Brain microvascular endothelial cell (primary cell): ENCODE measurements at regions not wholly inside any gene's neighbourhood (a gene's known extent, or its start where the extent isn't known, plus 50 kb on each side); places are given as distances from the start of the nearest gene placed in this dataset.

Source experiments
- DNase-seq: peaks from one replicate; pipeline ENCODE4 v3.0.0-alpha.2; 2020
- H3K27ac ChIP-seq: fragments of 250-450 bp; sonication (Bioruptor Pico); 2 replicates; pipeline ENCODE4 v1.5.1; 2020; ENCODE audit warnings: mild to moderate bottlenecking, moderate library complexity
- H3K27me3 ChIP-seq: fragments of 250-450 bp; sonication (Bioruptor Pico); replicated peaks from 2 replicates; pipeline ENCODE4 v1.5.1; 2020; ENCODE audit warnings: mild to moderate bottlenecking
- H3K36me3 ChIP-seq: fragments of 250-450 bp; sonication (Bioruptor Pico); replicated peaks from 2 replicates; pipeline ENCODE4 v1.5.1; 2020; ENCODE audit warnings: mild to moderate bottlenecking
- H3K4me3 ChIP-seq: 2 replicates; pipeline ENCODE4 v1.5.1; 2011; ENCODE audit warnings: low read depth, mild to moderate bottlenecking, control low read depth, low read length, moderate library complexity
- CTCF ChIP-seq: IDR thresholded peaks from 2 replicates; pipeline ENCODE4 v1.5.1; 2011; ENCODE audit warnings: low read depth, mild to moderate bottlenecking, moderate library complexity, low read length, control low read depth, inconsistent platforms; ENCODE audit errors: missing control alignments
- in situ Hi-C: cut with HindIII; loops from 2 replicates; pipeline ENCODE4 v1.10.0; 2017; ENCODE audit warnings: low sequenced_read_pairs, low pct_ligation_motif_present

- H3K27ac ChIP-seq = no peak overlapping the region
- no peaks in the 10 kb centered on the region for H3K27me3 ChIP-seq
- no peak overlapping the region for H3K4me3 ChIP-seq
- DNase-seq = no peak
- H3K36me3 ChIP-seq = no peaks in the 10 kb centered on the region
- in situ Hi-C loops = no loop called here
- TF ChIP-seq CTCF = peak; percentile 26
Observed at GRCh38 chr22:27692243-27692642, 109.3 kb downstream of the MN1 start.

GRCh38 chr22:27695925-27696324 is 105.6 kb downstream of the MN1 start:
- no peak for TF ChIP-seq CTCF
- H3K27me3 ChIP-seq = no peaks in the 10 kb centered on the region
- H3K27ac ChIP-seq = no peak overlapping the region
- H3K36me3 ChIP-seq = no peaks in the 10 kb centered on the region
- in situ Hi-C loops = no loop called here
- no peak overlapping the region for H3K4me3 ChIP-seq
- DNase-seq = no peak

- no peak overlapping the region for H3K4me3 ChIP-seq
- no peak for TF ChIP-seq CTCF
- no peaks in the 10 kb centered on the region for H3K36me3 ChIP-seq
- no peaks in the 10 kb centered on the region for H3K27me3 ChIP-seq
- in situ Hi-C loops = no loop called here
- no peak for DNase-seq
- H3K27ac ChIP-seq = no peak overlapping the region
Observed at GRCh38 chr22:27697888-27698287, 103.7 kb downstream of the MN1 start.
